Mammary epithelial cell (primary cell): ENCODE measurements at regions not wholly inside any gene's neighbourhood (a gene's known extent, or its start where the extent isn't known, plus 50 kb on each side); places are given as distances from the start of the nearest gene placed in this dataset.

Experiments used
- EZH2 ChIP-seq: IDR thresholded peaks from 2 replicates; pipeline ENCODE4 v1.6.1; 2012; ENCODE audit warnings: low read length, inconsistent platforms, borderline replicate concordance
- TF ChIP-seq, protein P1 (sequence below), 2 donors: IDR thresholded peaks in 1 of 2; conservative IDR thresholded peaks in 1 of 2; 2 replicates each; pipeline ENCODE4 v1.5.1; 2011 to 2012; ENCODE audit warnings: inconsistent platforms in 2 of 2, low read length in 2 of 2, mild to moderate bottlenecking in 2 of 2, control low read depth in 1 of 2, low read depth in 1 of 2; ENCODE audit not compliant: insufficient read depth in 1 of 2; ENCODE audit errors: extremely low read depth in 1 of 2

DNA sequence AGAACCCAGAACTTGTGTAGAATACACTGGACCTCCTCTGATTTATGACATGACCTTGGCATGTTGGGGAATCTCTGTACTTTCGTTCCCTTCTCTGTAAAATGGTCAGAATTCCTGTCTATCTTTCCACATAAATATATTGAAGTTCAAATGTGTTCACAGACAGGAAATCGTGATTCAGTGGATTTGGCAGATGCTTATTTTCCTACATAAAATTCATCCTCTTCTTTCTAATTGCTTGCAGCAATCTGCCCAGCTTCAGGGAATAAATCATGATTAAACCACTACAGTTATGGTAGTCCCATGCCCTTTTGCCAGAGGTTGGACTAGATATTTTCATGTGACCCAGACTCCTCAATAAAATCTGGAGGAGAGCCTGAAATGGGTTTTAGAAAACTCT is 52.1 kb upstream of the ARL15 start:
- no peak for TF ChIP-seq EZH2
- TF ChIP-seq, protein P1, sequence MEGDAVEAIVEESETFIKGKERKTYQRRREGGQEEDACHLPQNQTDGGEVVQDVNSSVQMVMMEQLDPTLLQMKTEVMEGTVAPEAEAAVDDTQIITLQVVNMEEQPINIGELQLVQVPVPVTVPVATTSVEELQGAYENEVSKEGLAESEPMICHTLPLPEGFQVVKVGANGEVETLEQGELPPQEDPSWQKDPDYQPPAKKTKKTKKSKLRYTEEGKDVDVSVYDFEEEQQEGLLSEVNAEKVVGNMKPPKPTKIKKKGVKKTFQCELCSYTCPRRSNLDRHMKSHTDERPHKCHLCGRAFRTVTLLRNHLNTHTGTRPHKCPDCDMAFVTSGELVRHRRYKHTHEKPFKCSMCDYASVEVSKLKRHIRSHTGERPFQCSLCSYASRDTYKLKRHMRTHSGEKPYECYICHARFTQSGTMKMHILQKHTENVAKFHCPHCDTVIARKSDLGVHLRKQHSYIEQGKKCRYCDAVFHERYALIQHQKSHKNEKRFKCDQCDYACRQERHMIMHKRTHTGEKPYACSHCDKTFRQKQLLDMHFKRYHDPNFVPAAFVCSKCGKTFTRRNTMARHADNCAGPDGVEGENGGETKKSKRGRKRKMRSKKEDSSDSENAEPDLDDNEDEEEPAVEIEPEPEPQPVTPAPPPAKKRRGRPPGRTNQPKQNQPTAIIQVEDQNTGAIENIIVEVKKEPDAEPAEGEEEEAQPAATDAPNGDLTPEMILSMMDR (conservative IDR thresholded peaks at IDR 0.05 in 1 of 2, IDR thresholded peaks at IDR 0.05 in 1 of 2; ENCODE audit: extremely low read depth in 1 of 2, insufficient read depth in 1 of 2, low read depth in 1 of 2, low read length in 2 of 2): no peak
